ENCODE measurements at regions not wholly inside any gene's neighbourhood (a gene's known extent, or its start where the extent isn't known, plus 50 kb on each side); places are given as distances from the start of the nearest gene placed in this dataset.

- Histone ChIP-seq H4K20me1 (ENCODE audit: control insufficient read depth, extremely low read depth, insufficient read depth, low read length) (no peaks in the 10 kb centered on the region), H3K27ac (ENCODE audit: control insufficient read depth, insufficient read depth, low read length) (no peak overlapping the region), H3K79me2 (ENCODE audit: control insufficient read depth, insufficient read depth, low read length) (no peaks in the 10 kb centered on the region), H3K9me1 (ENCODE audit: control insufficient read depth, extremely low read depth, insufficient read depth, low read length) (no peaks in the 10 kb centered on the region), H3K9ac (ENCODE audit: control insufficient read depth, extremely low read depth, insufficient read depth, low read length) (no peak overlapping the region), H3K36me3 (ENCODE audit: control insufficient read depth in 2 of 2, extremely low read depth in 1 of 2, insufficient read depth in 2 of 2, low read length in 2 of 2) (no peaks in the 10 kb centered on the region), H3K9me3 (ENCODE audit: control insufficient read depth, low read depth, low read length) (no peaks in the 10 kb centered on the region), H3K27me3 (ENCODE audit: control insufficient read depth, extremely low read depth, insufficient read depth, low read length) (no peaks in the 10 kb centered on the region), H3K4me3 (ENCODE audit: control insufficient read depth in 2 of 3, extremely low read depth in 1 of 3, insufficient read depth in 2 of 3, low read depth in 1 of 3, low read length in 3 of 3) (no peak overlapping the region), H3K4me1 (ENCODE audit: control insufficient read depth, extremely low read depth, insufficient read depth, low read length) (no peaks in the 10 kb centered on the region), H2AFZ (ENCODE audit: control insufficient read depth, low read length) (no peak overlapping the region), H3K4me2 (ENCODE audit: control insufficient read depth, extremely low read depth, insufficient read depth, low read depth, low read length) (no peak overlapping the region)
- dilution Hi-C loops (cut with MboI; ENCODE audit: extremely low pct_ligation_motif_present, low sequenced_read_pairs): no loop called here
- TF ChIP-seq CTCF (optimal IDR thresholded peaks at IDR 0.05 in 1 of 3, IDR thresholded peaks at IDR 0.05 in 1 of 3, conservative IDR thresholded peaks at IDR 0.05 in 1 of 3; ENCODE audit: extremely low read depth in 1 of 3, insufficient read depth in 2 of 3, low read length in 3 of 3) (no peak), EZH2 (IDR thresholded peaks at IDR 0.05; ENCODE audit: low read length) (no peak)
- FAIRE-seq: no peak
- DNase-seq (ENCODE audit: low read depth, low spot score): no peak
Measured at GRCh38 chr2:150404147-150404546, 83.3 kb downstream of the RND3 start.

- FAIRE-seq (no peak), DNase-seq (ENCODE audit: low read depth, low spot score) (no peak)
- Histone ChIP-seq H3K79me2 (ENCODE audit: control insufficient read depth, insufficient read depth, low read length) (no peaks in the 10 kb centered on the region), H3K4me3 (ENCODE audit: control insufficient read depth in 2 of 3, extremely low read depth in 1 of 3, insufficient read depth in 2 of 3, low read depth in 1 of 3, low read length in 3 of 3) (no peak overlapping the region), H3K27me3 (ENCODE audit: control insufficient read depth, extremely low read depth, insufficient read depth, low read length) (no peaks in the 10 kb centered on the region), H3K27ac (ENCODE audit: control insufficient read depth, insufficient read depth, low read length) (no peak overlapping the region), H3K9me1 (ENCODE audit: control insufficient read depth, extremely low read depth, insufficient read depth, low read length) (no peaks in the 10 kb centered on the region), H3K4me1 (ENCODE audit: control insufficient read depth, extremely low read depth, insufficient read depth, low read length) (no peaks in the 10 kb centered on the region), H4K20me1 (ENCODE audit: control insufficient read depth, extremely low read depth, insufficient read depth, low read length) (no peaks in the 10 kb centered on the region), H2AFZ (ENCODE audit: control insufficient read depth, low read length) (peak overlapping the region; percentile 25), H3K9ac (ENCODE audit: control insufficient read depth, extremely low read depth, insufficient read depth, low read length) (no peak overlapping the region), H3K4me2 (ENCODE audit: control insufficient read depth, extremely low read depth, insufficient read depth, low read depth, low read length) (peak overlapping the region; percentile 18), H3K9me3 (ENCODE audit: control insufficient read depth, low read depth, low read length) (no peaks in the 10 kb centered on the region), H3K36me3 (ENCODE audit: control insufficient read depth in 2 of 2, extremely low read depth in 1 of 2, insufficient read depth in 2 of 2, low read length in 2 of 2) (no peaks in the 10 kb centered on the region)
- dilution Hi-C loops (cut with MboI; ENCODE audit: extremely low pct_ligation_motif_present, low sequenced_read_pairs): no loop called here
- TF ChIP-seq CTCF (optimal IDR thresholded peaks at IDR 0.05 in 1 of 3, IDR thresholded peaks at IDR 0.05 in 1 of 3, conservative IDR thresholded peaks at IDR 0.05 in 1 of 3; ENCODE audit: extremely low read depth in 1 of 3, insufficient read depth in 2 of 3, low read length in 3 of 3) (no peak), EZH2 (IDR thresholded peaks at IDR 0.05; ENCODE audit: low read length) (no peak)
Measured at GRCh38 chr2:150403457-150403856, 84.0 kb downstream of the RND3 start.

Data from keratinocyte (primary cell).